Muscle of arm (tissue), 1 donor: ENCODE measurements at regions not wholly inside any gene's neighbourhood (a gene's known extent, or its start where the extent isn't known, plus 50 kb on each side); places are given as distances from the start of the nearest gene placed in this dataset.

ENCODE experiments used
- DNase-seq: peaks from one replicate; pipeline ENCODE4 v3.0.0-alpha.2; 2013

DNA sequence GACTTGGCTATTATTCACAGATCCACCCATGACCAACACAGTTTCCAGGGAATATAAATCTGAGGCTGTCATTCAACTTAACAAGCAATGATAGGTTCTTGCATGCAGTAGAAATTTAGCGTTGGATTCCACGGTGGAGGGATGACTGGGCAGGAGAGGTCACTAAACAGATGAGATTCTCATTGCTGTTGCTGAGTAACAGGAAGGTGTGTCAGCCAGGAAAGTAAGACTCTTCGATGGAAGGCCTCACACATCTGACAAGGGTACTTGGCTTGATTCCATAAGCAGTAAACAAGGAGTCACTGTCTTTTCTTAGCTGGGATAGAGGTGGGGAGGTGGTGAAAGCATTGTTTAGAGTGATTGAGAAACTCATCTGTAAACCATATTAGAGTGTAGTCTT is 1152.0 kb downstream of the SORCS3 start:
- DNase-seq, result no peak

GRCh38 chr10:105785721-105786120 is 1144.6 kb downstream of the SORCS3 start:
- DNase-seq, result no peak

DNA sequence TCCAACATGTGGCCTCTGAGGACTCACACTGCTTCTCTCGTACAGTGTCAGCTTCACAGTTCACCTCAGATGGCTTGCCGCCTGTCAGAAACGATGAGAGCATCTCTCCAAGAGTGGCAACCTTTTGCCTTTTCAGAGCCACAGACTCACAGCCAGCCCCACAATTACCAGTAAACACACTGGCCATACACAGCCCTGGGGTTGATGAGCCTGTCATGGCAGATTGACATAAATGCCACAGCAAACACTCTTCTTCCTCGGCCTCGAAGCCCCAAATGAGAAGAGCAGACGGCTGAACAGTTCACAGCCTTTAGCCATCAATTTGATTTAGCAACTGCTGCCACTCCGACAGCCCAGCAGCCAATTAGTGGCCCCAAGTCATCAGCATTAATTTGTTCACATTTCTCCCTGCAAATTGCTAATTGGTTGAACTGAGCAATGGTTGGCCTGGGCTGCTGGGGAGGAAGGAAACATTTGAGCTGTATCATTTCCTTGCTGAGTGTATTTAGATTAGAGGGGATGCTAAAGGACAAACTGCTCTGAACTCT is 1142.9 kb downstream of the SORCS3 start:
- no peak for DNase-seq

DNA sequence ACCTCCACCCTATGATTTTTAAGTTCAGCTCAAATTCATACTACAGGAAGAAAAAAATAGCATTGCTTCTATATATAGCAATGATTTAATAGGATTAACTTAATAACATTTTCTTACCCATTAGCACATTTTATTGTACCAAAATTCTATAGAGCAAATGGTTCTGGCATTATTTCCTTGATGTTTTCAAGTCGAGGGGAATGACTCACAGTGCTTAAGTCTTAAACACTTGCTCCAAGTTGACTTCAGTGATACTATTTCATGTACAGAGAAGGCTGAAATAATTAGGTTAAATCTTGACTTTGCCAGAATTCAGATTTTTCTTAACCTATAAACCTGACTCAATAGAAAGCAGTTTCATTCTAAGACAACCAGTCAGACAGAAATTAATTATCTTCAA is 1133.8 kb downstream of the SORCS3 start:
- no peak for DNase-seq

- no peak for DNase-seq
Measured at GRCh38 chr10:105774351-105774750, 1133.3 kb downstream of the SORCS3 start.

- DNase-seq, result no peak
Measured at GRCh38 chr10:105770524-105771212, 1129.6 kb downstream of the SORCS3 start.

DNA sequence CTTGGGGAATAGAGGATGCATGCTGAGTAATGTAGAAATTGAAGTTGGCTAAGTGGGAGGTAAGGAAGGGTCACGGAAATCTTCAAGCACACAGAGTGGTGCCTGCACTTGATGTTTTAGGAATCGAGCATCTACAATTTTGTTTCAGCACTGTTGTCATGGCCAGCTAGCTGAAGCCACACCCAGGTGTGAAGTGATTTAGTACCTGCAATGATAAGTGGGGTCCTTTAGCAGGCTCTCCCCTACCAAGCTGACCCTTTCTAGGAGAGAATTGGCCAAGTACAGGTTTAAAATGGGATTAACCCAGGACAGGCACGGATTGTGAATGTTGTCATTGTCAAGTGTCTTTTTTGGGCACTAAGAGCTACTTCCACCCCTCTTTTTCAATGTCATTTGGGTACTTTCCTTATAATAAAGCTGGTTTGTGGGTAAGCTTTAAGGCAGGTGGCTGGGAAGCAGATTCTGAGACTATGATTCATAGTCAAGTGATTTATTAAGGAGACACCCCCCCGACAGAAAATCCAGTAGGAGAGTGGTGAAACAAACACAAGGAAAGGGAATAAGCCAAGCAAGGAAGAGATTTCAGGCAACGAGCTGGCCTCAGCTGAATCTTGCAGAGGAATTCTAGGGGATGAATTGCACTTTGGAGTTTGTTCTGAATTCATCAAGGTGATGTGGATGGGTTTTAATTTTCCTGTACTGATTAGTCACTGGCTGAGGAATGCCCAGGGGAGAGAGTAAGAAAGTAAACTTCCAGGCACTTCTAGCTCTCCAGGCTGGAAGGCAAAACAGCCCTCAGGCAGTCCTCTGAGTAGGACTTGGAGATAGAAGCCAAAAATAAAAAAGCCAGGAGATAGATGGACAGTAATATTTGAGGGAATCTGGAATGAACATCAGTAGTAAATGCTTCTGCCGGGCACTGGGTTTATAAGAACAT is 1128.4 kb downstream of the SORCS3 start:
- no peak for DNase-seq

GRCh38 chr10:105763611-105764010 is 1122.5 kb downstream of the SORCS3 start:
- no peak for DNase-seq

- DNase-seq, result no peak
Measured at GRCh38 chr10:105761576-105762260, 1120.6 kb downstream of the SORCS3 start.

GRCh38 chr10:105759669-105760068 is 1118.6 kb downstream of the SORCS3 start:
- no peak for DNase-seq

DNA sequence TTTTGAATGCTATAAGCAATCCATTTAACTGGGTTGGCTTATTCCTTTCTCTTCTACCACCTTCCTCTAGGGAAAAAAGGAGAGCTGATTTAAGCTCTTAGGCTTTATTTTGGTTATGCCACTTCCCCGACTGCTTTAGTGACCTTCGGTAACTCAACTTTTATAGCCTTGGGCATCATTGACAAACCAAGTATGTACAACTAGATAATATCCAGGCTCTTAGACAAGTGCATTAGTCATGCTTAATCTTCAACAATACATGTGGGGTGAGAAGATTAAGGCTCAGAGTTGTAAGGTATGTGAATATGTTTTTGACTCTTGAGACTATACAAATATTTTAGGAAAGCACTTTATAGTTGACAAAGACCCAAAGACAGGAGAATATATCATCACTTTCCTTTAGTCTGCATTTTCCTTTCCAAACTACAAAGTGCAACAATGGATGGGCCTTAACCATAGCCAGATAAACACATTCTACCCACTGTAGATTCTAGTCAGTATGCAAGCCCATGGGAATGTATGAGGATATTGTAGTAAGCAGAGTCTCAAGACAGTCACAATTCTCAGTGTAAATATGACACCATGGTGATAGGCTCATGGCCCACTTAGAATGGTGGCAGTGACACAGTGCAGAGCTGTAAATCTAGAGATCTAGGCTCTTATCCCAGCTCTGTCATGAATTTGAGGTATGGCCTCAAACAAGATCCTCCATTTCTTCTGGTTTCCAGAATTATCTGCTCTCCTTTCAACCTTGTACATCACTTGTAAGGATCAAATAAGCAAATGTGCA is 1117.3 kb downstream of the SORCS3 start:
- no peak for DNase-seq

DNA sequence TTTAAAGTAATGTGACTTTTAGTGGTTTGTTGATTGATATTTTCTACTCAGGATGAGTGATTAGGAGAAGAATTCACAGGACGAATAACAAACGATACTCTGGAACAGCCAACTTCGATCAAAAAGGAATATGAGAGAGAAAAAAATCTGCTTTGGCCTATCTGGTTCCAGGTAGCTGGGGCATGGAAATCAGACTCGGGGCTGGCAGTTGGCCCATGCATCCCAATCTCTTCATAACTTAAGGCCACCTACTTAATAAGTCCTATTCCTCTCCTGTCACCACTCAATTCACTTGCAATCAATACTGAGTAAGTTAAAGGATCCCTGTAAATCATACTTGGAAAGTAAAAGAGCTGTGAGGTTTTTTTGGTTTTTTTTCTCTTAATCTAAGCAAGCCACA is 1116.2 kb downstream of the SORCS3 start:
- no peak for DNase-seq

DNA sequence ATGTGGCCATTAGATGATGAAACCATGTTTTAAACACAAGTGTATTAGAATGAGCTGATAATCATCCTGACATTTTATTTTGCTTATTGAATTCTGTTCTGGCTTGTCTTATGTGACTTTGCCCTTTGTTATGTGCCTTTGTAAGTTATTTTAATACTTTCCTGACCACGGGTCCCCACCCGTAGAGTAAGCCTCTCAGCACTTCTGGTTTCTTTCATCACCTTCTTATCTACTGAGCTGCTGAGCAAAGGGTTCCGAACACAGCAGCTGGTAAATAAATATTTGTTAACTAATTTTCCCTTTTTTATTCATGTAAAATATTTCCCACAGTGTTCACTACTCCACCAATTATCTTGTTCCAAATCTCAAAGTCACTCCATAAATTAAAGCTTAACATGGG is 1115.3 kb downstream of the SORCS3 start:
- no peak for DNase-seq

GRCh38 chr10:105751688-105752087 is 1110.6 kb downstream of the SORCS3 start:
- no peak for DNase-seq

DNA sequence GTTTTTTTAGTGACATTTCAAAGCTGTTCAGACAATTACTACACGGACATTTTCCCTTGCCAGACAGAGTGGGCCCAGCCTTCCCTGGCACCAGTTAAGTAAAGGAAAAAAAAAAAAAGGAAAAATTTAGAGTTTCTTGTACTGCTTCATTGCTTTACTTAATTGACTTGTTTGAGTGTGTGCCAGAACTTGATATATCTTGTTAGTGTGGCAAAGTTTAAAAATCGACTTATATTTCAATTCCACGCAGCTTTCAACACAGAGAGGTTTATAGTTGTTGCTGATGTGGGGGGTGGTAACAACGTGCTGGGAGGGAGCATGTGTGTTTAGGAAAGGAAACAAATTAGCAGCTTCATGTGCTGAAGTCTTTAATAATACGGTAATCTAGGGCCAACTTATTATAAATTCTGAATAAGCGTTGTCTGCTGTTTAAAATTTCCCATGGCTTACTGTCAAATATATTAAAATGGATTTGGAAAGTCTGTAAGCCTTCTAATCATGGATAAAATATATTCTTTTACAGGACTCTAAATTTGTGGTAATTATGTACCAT is 1104.6 kb downstream of the SORCS3 start:
- no peak for DNase-seq

DNA sequence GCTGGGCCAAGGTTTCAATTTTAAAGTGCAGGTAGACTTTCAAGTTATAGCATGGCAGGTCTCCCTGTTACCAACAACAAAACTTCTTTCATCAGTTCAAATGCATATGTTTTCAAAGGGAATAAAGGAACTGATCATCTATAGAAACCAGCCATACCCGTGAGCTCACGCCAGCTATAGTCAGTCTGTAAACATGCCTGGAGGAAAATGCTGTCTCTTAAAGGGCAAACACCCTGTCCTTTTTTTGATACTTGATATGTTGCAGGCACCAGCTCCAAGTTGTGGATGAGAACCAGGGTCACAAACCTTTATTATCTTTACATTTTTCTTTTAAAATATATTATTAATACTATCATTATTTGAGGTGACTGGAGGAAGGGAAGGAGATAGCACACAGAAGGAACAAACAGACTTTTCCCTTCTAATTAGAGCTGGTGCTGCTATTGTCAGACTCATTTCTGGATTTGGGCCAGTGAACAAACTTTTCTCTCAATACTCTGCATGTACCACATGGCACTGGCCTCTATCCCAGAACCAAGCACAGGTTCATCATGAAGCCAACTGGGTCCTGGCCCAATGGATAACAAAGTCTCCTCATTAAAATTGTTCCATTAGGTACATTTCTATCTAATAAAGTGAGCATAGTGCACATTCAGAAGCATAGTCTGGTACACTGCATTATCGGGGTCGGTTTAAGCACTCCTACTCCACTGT is 1102.4 kb downstream of the SORCS3 start:
- no peak for DNase-seq

DNA sequence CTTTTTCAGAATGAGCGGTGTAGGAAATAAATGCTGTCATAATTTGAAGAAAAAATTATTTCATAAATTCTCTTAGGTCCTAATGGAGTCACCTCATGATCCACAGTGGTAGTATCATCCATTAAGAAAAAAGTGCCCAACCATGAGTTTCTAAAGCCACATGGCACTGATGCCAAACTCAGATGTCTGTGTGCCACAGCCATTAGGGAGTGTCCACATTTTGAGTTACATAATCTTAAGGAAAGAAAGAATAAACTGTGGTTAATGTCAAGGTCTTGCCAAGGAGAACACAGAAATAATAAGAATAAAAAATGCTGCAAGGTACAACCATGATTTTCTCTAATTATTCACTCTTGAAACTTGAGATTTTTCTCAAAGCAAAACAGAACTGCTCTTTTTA is 1101.8 kb downstream of the SORCS3 start:
- DNase-seq, result no peak

DNA sequence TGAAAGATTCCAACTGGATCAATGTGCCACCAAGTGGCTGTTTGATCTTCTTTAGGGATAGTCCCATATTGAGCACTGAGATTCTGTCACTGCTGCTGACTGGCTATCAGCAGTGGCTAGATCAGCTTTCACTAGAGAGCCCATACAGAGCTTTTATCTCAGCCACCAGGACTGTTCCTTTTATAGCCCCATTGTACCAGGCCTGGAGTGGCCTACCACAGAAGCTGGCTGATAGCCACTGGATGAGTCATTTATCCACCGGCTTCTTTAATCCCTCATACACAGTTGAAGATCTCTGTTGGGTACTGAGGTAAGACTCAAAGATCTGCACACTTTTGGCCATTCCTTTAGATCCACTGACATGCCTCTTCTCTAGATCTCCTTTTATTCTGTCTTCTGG is 1101.1 kb downstream of the SORCS3 start:
- no peak for DNase-seq

- DNase-seq, result no peak
Measured at GRCh38 chr10:105734479-105734878, 1093.4 kb downstream of the SORCS3 start.

DNA sequence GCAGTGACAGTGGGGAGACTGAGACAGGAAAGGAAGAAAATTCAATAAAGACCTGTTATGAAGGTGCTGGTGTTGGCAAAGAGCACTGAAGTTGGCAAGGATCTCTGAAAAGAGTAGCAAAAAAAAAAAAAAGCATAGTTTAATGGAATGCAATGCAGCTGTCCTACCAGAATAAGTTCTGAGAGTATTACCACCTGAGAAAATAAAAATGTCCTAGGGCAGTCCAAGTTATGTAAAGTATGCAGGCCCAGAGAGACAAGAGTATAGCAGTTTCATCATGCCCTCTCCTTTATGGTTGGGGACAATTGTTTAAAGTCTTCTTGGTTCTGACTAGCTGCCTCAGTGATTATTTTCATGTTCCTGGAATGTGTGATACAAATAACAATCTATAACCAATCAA is 1092.8 kb downstream of the SORCS3 start:
- DNase-seq, result no peak

DNA sequence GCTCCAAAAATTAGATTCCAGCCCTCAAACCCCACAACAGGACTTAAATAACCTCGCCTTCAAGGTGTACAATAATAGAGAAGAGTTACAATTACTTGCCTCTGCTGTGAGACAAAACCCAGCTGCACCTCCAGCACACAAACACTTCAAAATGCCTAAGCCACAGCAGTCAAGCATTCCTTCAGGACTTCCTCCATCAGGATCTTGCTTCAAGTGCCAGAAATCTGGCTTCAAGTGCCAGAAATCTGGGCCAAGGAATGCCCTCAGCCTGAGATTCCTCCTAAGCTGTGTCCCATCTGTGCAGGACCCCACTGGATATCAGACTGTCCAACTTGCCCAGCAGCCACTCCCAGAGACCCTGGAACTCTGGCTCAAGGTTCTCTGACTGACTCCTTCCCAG is 1088.3 kb downstream of the SORCS3 start:
- DNase-seq, result no peak
